ENCODE measurements at regions not wholly inside any gene's neighbourhood (a gene's known extent, or its start where the extent isn't known, plus 50 kb on each side); places are given as distances from the start of the nearest gene placed in this dataset.

- no peaks in the 10 kb centered on the region for H3K9me3 ChIP-seq
- no peak overlapping the region for H3K27ac ChIP-seq
- no peaks in the 10 kb centered on the region for H3K4me1 ChIP-seq
- no peaks in the 10 kb centered on the region for H3K27me3 ChIP-seq
- no peak overlapping the region for H3K4me3 ChIP-seq
- no peak for DNase-seq (ENCODE audit: low spot score in 2 of 2)
- intact Hi-C loops (cut with DNase I) = no loop called here
- H3K36me3 ChIP-seq = no peaks in the 10 kb centered on the region
- no peak for TF ChIP-seq CTCF (IDR thresholded peaks at IDR 0.05)
Measured at GRCh38 chr3:154953538-154953937, 126.6 kb upstream of the MME start.

- no peaks in the 10 kb centered on the region for H3K9me3 ChIP-seq
- no peaks in the 10 kb centered on the region for H3K4me1 ChIP-seq
- no peaks in the 10 kb centered on the region for H3K27me3 ChIP-seq
- no peak overlapping the region for H3K4me3 ChIP-seq
- DNase-seq (ENCODE audit: low spot score in 2 of 2) = no peak
- H3K27ac ChIP-seq = no peak overlapping the region
- intact Hi-C loops (cut with DNase I) = no loop called here
- no peak for TF ChIP-seq CTCF (IDR thresholded peaks at IDR 0.05)
- no peaks in the 10 kb centered on the region for H3K36me3 ChIP-seq
Measured at GRCh38 chr3:154952553-154952952, 127.6 kb upstream of the MME start.

GRCh38 chr3:154943981-154944380 is 136.1 kb upstream of the MME start:
- no peaks in the 10 kb centered on the region for H3K36me3 ChIP-seq
- H3K27me3 ChIP-seq = no peaks in the 10 kb centered on the region
- TF ChIP-seq CTCF (IDR thresholded peaks at IDR 0.05) = no peak
- no peak overlapping the region for H3K27ac ChIP-seq
- intact Hi-C loops (cut with DNase I) = no loop called here
- DNase-seq (ENCODE audit: low spot score in 2 of 2) = no peak
- H3K4me3 ChIP-seq = no peak overlapping the region
- H3K4me1 ChIP-seq = no peaks in the 10 kb centered on the region
- peaks cover 0 to 5% of the 10 kb centered on the region in 2 donors for H3K9me3 ChIP-seq

- no peaks in the 10 kb centered on the region for H3K4me1 ChIP-seq
- H3K9me3 ChIP-seq = peaks cover 0 to 5% of the 10 kb centered on the region in 2 donors
- H3K36me3 ChIP-seq = no peaks in the 10 kb centered on the region
- TF ChIP-seq CTCF (IDR thresholded peaks at IDR 0.05) = no peak
- H3K4me3 ChIP-seq = no peak overlapping the region
- intact Hi-C loops (cut with DNase I) = no loop called here
- no peak overlapping the region for H3K27ac ChIP-seq
- no peaks in the 10 kb centered on the region for H3K27me3 ChIP-seq
- no peak for DNase-seq (ENCODE audit: low spot score in 2 of 2)
Measured at GRCh38 chr3:154942827-154943226, 137.3 kb upstream of the MME start.

GRCh38 chr3:154936196-154936595 is 143.9 kb upstream of the MME start:
- no peaks in the 10 kb centered on the region for H3K36me3 ChIP-seq
- no peaks in the 10 kb centered on the region for H3K27me3 ChIP-seq
- no peak overlapping the region for H3K4me3 ChIP-seq
- H3K27ac ChIP-seq = no peak overlapping the region
- TF ChIP-seq CTCF (IDR thresholded peaks at IDR 0.05) = no peak
- DNase-seq (ENCODE audit: low spot score in 2 of 2) = no peak
- intact Hi-C loops (cut with DNase I) = no loop called here
- H3K9me3 ChIP-seq = no peaks in the 10 kb centered on the region
- H3K4me1 ChIP-seq = no peaks in the 10 kb centered on the region

GRCh38 chr3:154933581-154933980 is 146.5 kb upstream of the MME start:
- no peak for DNase-seq (ENCODE audit: low spot score in 2 of 2)
- H3K27me3 ChIP-seq = no peaks in the 10 kb centered on the region
- H3K4me1 ChIP-seq = no peaks in the 10 kb centered on the region
- H3K36me3 ChIP-seq = no peaks in the 10 kb centered on the region
- H3K9me3 ChIP-seq = no peaks in the 10 kb centered on the region
- TF ChIP-seq CTCF (IDR thresholded peaks at IDR 0.05) = no peak
- intact Hi-C loops (cut with DNase I) = no loop called here
- no peak overlapping the region for H3K4me3 ChIP-seq
- H3K27ac ChIP-seq = no peak overlapping the region
